ENCODE measurements at regions not wholly inside any gene's neighbourhood (a gene's known extent, or its start where the extent isn't known, plus 50 kb on each side); places are given as distances from the start of the nearest gene placed in this dataset.
"Not testable (repeated sequence)": the region's sequence is repeated elsewhere in the genome, so short reads cannot be mapped to it uniquely, and the experiment has no call there.

- no peak for DNase-seq (ENCODE audit: low read depth, low spot score)
These were observed 1673.5 kb upstream of the CELF4 start for GRCh38 chr18:39238981-39239660.

GRCh38 chr18:39235118-39235719, 1669.6 kb upstream of the CELF4 start:
- no peak for DNase-seq (ENCODE audit: low read depth, low spot score)

- DNase-seq (ENCODE audit: low read depth, low spot score), result no peak
These were observed 1667.3 kb upstream of the CELF4 start for GRCh38 chr18:39232937-39233336.

DNA sequence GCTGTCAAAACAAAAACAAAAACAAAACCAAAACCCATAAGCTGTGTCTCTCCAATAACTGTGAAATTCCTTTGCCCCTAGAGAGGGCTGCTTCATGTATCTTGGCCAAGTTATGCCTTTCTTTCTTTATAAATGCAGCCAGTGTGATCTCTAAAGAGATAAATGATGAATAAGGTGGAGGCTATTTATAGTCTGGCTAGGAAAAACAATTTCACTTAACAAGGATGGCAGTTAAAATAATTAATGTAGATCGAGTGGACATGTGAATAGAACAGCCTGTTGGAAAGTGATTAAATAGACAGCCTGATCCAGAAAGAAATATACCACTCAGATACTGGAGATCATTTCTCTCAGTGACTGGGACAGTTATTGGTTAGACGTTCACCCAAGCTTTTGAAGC, 1666.9 kb upstream of the CELF4 start:
- no peak for DNase-seq (ENCODE audit: low read depth, low spot score)

DNA sequence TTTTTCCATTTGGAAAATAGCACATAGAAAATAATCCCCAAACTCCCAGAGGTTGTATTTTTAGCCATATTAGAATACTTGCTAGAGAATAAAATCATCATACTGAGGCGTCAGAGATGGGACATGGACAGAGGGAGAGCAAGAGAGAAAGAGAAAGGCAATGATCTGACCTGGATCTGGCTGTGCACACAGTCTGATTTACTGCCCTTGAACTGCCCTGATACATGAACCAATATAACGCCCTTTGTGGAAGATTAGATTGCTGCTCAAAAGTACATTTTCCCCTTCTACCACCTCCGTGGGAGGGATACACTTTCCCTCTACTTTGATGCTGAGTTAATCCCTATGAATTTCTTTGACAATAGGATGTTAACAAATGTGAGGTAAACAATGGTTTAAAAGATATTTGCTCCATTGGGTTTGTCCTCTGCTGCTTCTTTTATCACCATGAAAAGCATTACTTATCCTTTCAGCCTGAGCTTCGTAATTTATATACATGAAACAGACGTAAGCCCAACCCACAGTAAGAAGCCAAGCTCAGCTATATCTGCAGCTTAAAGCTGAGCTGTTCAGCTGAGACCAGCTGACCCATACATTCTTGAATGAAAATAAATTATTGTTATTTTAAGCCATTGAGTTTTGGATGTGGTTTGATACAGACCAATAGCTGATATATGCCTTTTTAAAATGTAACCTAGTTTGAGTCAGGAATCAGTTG, 1664.6 kb upstream of the CELF4 start:
- DNase-seq (ENCODE audit: low read depth, low spot score), result no peak

DNA sequence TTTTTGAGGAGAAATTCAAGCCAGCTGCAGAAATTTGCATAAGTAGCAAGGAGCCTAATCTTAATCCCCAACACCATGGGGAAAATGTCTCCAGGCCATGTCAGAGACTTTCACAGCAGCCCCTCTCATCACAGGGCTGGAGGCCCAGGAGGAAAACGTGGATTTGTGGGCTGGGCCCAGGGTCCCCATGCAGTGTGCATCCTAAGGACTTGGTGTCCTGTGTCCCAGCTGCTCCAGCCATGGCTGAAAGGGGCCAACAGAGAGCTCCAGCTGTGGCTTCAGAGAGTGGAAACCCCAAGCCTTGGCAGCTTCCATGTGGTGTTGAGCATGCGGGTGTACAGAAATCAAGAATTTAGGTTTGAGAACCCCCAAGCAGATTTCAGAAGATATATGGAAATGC, 1662.2 kb upstream of the CELF4 start:
- not testable (repeated sequence) for DNase-seq (ENCODE audit: low read depth, low spot score)

DNA sequence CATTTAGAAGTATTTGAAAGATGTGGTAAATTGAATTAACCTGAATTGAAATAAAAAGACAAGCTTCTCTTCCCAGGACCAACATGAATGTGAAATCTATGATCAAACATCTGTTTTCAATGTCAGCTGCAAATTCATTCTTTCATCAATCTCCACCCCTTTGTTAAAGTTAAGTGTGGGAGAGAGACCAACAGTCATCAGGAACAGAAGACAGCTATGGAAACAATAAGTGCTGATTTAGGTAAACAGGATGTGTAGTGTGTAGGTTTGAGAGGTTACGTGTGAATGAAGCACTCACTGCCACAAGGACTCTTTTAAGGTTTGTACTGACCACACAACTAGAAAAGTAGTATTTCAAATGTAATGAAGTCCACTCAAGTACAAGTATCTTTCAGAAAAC, 1659.8 kb upstream of the CELF4 start:
- DNase-seq (ENCODE audit: low read depth, low spot score), result no peak

GRCh38 chr18:39223283-39223682, 1657.7 kb upstream of the CELF4 start:
- DNase-seq (ENCODE audit: low read depth, low spot score), result no peak

DNA sequence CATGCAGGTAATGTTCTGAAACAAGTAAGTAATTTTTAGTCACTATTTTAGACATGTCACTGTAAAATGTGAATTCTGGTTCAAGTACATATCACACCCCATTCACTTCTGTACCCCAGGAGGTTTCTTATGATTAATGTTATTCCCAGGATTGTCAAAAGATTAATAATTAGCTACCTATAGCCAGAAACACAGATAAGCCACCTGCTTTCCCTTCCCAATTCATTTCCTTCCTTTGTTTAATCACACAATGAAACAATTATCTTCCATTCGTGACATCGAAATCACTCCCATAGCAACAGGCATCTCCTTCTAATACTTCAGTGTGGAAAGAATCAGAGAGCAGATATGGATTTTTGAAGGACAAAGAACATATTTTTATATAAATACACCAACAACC, 1650.3 kb upstream of the CELF4 start:
- DNase-seq (ENCODE audit: low read depth, low spot score), result no peak

DNA sequence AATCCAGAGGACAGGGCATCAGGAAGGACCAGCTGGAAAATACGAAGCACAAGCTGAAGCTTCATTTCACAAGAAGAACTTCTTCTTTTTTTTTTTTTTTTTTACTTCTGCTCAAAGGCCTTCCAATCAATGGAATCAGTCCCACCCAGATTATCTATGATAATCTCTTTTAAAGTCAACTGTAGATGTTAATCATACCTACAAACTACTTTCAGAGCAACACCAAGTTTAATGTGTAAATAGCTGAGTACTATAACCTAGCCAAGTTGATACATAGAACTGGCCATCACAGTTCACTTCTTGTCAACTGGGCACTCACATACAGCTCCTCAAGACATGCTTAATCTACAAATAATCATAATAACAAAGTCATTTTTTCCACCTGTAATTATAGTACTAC, 1645.9 kb upstream of the CELF4 start:
- no peak for DNase-seq (ENCODE audit: low read depth, low spot score)

DNA sequence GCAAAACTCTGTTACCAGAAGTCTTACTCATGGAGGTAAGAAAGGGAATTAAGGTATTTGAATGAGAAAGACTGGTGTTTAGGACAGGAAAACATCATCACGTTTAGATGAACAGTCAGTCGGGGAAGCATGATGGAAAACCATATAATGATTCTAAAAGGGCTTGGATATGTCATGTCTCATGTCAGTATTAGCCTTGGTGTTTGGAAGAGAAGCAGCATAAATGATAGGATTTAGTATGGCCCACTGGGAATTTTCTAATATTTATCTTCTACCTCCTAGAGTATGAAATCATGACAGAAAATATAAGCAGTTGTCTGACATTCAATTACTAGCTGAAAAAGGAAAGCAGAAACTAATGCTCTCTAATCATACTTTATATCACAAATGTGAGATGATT, 1643.6 kb upstream of the CELF4 start:
- no peak for DNase-seq (ENCODE audit: low read depth, low spot score)

DNA sequence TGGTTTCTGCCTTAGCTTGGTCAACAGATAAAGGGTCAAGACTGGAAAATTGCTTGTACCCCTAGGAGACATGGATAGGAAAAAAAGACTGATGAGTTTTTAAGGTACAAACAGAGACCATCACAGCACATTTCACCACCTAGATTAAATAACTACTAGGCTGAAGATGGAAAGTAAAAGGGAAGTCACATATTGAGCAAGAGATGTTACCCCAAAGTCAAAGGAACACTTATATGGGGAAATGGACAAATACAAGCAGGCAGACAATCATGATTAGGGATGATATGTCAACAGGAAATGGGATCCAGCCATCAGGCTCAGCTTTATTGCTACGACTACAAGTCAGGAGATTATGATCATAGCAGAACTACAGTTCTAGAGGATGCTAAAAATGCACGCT, 1643.1 kb upstream of the CELF4 start:
- DNase-seq (ENCODE audit: low read depth, low spot score), result no peak

DNA sequence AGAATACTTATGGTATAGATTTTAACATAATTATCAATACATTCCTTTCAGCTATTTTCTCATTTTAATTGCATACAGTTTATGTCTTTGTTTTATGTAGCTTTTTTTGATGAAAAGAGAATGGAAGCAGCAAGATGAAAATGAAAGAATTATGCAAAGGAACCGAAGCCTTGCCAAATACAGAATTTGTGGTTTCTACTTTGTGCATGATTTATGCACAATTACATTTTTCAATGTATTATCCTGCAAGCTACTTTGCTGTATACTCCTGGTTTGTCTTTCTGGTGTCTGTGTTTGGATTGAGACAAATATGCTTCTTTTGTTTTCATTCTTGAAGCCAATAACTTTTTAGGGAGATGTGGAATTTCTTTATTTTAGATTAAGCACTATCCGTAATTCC, 1642.6 kb upstream of the CELF4 start:
- no peak for DNase-seq (ENCODE audit: low read depth, low spot score)

DNA sequence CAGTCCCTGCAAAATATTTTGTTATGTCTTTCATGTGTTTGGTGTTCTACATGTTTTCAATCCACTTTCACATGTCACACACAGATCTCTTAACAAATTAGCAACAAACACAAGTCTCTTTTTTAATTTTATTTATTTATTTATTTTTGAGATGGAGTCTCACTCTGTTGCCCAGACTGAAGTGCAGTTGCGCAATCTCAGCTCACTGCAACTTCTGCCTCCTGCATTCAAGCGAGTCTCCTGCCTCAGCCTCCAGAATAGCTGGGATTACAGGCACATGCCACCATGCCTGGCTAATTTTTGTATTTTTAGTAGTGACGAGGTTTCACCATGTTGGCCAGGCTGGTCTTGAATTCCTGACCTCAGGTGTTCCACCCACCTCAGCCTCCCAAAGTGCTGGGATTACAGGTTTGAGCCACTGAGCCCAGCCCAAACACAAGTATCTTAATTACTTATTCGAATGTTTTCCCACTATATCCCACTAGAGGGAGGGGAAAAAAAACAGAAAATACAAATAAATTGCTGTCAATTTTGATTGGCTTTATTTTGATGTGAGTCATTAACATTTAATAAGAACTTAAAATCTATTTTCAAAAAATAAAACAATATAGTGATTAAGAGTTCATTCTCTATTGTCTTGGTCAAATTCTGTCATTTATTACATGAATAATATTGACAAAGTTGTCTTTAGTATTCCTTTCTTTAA, 1641.0 kb upstream of the CELF4 start:
- DNase-seq (ENCODE audit: low read depth, low spot score), result not testable (repeated sequence)

GRCh38 chr18:39205565-39206195, 1640.1 kb upstream of the CELF4 start:
- DNase-seq (ENCODE audit: low read depth, low spot score), result no peak

DNA sequence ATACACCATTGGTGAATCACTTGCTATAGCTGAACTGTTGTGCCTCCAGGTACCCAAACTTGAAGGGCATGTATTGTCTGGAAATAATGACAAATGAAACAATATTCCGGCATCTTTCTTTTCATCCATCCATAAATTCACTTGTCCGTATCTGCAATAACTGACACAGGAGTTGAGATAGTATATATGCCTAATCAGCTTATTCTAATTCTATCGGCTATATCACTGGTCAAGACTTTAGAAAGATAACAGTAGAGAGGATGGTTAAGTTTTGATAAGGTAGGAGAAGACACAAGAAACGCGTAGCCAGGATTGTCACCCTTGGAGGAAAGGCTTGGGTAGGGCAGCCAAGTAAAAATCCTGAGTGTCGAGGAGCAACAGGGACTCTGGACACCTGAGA, 1634.6 kb upstream of the CELF4 start:
- DNase-seq (ENCODE audit: low read depth, low spot score), result no peak

- DNase-seq (ENCODE audit: low read depth, low spot score), result no peak
These were observed 1633.7 kb upstream of the CELF4 start for GRCh38 chr18:39199231-39199855.

DNA sequence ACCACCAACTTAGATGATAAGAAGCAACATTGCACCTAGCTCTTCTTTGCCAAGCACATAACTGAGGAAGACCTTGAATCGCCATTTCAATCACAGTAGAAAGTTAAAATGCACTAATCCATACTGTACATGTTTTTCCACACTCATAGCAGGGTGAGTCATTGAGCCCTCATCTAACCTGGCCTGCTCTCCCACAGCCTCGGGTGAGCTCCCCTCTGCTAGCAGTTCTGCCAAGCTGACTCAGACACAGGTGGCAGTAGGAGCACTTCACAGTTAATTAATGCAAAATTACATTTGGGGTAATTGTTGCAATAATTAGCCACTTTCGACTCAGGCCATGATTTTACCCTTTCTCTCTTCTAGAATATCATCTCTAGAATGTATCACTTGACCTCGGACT, 1632.8 kb upstream of the CELF4 start:
- DNase-seq (ENCODE audit: low read depth, low spot score), result no peak

DNA sequence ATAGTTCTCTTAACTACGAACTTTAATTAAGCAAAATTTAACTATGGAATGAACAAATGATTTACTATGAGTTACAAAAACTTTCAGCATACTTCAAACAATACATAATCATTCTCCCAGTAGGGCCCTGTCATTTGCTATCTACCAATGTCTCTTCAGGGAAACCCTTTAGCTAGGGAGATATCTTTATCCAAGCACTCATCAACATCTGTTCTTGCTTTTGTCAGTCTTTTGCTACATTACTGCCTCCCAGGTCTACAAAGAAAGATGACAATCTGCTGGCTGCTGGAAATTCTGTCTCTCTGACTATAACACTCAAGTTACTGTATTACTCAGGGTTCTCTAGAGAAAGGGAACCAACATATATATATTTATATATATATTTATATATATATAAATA, 1626.3 kb upstream of the CELF4 start:
- no peak for DNase-seq (ENCODE audit: low read depth, low spot score)

- no peak for DNase-seq (ENCODE audit: low read depth, low spot score)
These were observed 1625.5 kb upstream of the CELF4 start for GRCh38 chr18:39191058-39191457.

GRCh38 chr18:39190508-39190907, 1624.9 kb upstream of the CELF4 start:
- DNase-seq (ENCODE audit: low read depth, low spot score), result no peak

DNA sequence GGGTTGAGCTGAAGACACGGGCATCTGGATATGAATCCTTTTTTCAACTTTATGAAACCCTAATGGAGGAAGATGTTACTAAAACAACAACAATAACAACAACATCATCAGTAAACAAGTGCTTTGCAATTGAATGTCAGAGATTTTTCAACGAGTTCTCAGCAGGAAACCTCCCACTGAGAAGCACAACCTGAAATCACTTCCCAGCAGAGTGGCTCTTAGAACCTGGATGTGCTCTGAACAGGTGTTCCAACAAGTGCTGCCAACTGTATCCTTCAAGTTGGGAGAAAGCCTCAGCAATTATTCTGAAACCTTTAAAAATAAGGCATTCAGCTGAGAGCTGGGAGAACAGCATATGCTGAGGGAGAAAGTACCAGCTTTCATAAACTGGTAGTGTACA, 1622.7 kb upstream of the CELF4 start:
- DNase-seq (ENCODE audit: low read depth, low spot score), result no peak

Measured in smooth muscle cell of the brain vasculature (primary cell).